H1 (cell line): ENCODE measurements at regions not wholly inside any gene's neighbourhood (a gene's known extent, or its start where the extent isn't known, plus 50 kb on each side); places are given as distances from the start of the nearest gene placed in this dataset.

ENCODE experiments used
- CTCF ChIA-PET: fragments of 300-600 bp; sonication (Branson Sonifier 250); formaldehyde crosslinking; loops from one replicate; lab custom pipeline; 2021; ENCODE audit not compliant: partially characterized antibody; lab: Charles Lee
- POLR2A ChIA-PET: fragments of 300-600 bp; sonication (Branson Sonifier 250); formaldehyde crosslinking; loops from one replicate; lab custom pipeline; 2021; ENCODE audit warnings: inconsistent platforms; ENCODE audit not compliant: partially characterized antibody; lab: Charles Lee
- DNase-seq, 2 experiments: peaks; one replicate each; pipeline versions ENCODE4 v3.0.0 to v3.0.0-alpha.2; 2010 to 2022; ENCODE audit warnings: low spot score in 2 of 2, low read depth in 1 of 2, mixed read lengths in 1 of 2
- FAIRE-seq: peaks from 2 replicates; lab custom pipeline; 2011; peaks lifted over from hg19 to GRCh38; lab: Jason Lieb, UNC
- H2AFZ ChIP-seq: 2 replicates; pipeline ENCODE4 v1.8.1; 2012; ENCODE audit warnings: low read length, inconsistent platforms
- H2AK5ac ChIP-seq: 2 replicates; pipeline ENCODE4 v1.6.1; 2013; ENCODE audit warnings: low read depth, low read length
- H2BK120ac ChIP-seq: replicated peaks from 2 replicates; pipeline ENCODE3; 2013; ENCODE audit warnings: low read depth, low read length, inconsistent platforms
- H2BK12ac ChIP-seq: 2 replicates; pipeline ENCODE4 v1.6.1; 2013; ENCODE audit warnings: low read depth, low read length
- H2BK15ac ChIP-seq: 2 replicates; pipeline ENCODE4 v1.6.1; 2013; ENCODE audit warnings: low read length
- H2BK20ac ChIP-seq: 2 replicates; pipeline ENCODE4 v1.6.1; 2013; ENCODE audit warnings: low read length
- H2BK5ac ChIP-seq: 2 replicates; pipeline ENCODE4 v1.6.1; 2013; ENCODE audit warnings: low read depth, low read length
- H3K14ac ChIP-seq: 2 replicates; pipeline ENCODE4 v1.6.1; 2013; ENCODE audit warnings: inconsistent platforms; ENCODE audit not compliant: insufficient read length
- H3K18ac ChIP-seq: 2 replicates; pipeline ENCODE4 v1.6.1; 2013; ENCODE audit warnings: low read length; ENCODE audit errors: extremely low read depth
- H3K23ac ChIP-seq: 2 replicates; pipeline ENCODE4 v1.6.1; 2013; ENCODE audit warnings: inconsistent platforms; ENCODE audit not compliant: insufficient read length
- H3K23me2 ChIP-seq: 2 replicates; pipeline ENCODE4 v1.6.1; 2013; ENCODE audit warnings: low read depth, low read length
- H3K27ac ChIP-seq: 2 replicates; pipeline ENCODE4 v1.6.1; 2011; ENCODE audit warnings: low read depth, low read length, inconsistent platforms
- H3K27me3 ChIP-seq, 4 experiments: replicated peaks in 1 of 4; 1 replicate in 1 of 4; 2 replicates in 3 of 4; pipeline versions ENCODE4 v1.6.1 to v1.8.1; 2011 to 2013; ENCODE audit warnings: low read length in 3 of 4, mild to moderate bottlenecking in 3 of 4, inconsistent platforms in 2 of 4, mixed read lengths in 2 of 4, moderate library complexity in 1 of 4; ENCODE audit not compliant: control insufficient read depth in 3 of 4, insufficient read depth in 3 of 4; ENCODE audit errors: extremely low read depth in 1 of 4
- H3K36me3 ChIP-seq, 4 experiments: 2 replicates each; pipeline versions ENCODE4 v1.6.1 to v1.8.1; 2011 to 2013; ENCODE audit warnings: mild to moderate bottlenecking in 4 of 4, low read length in 3 of 4, moderate library complexity in 2 of 4, control low read depth in 1 of 4, inconsistent platforms in 1 of 4; ENCODE audit not compliant: insufficient read depth in 4 of 4, control insufficient read depth in 2 of 4
- H3K4ac ChIP-seq: replicated peaks from 2 replicates; pipeline ENCODE3; 2013; ENCODE audit warnings: low read length, low read depth, mixed read lengths, inconsistent platforms; ENCODE audit not compliant: insufficient read length
- H3K4me1 ChIP-seq, 4 experiments: replicated peaks in 1 of 4; 1 replicate in 1 of 4; 2 replicates in 3 of 4; pipeline versions ENCODE4 v1.6.1 to v1.8.1; 2011 to 2013; ENCODE audit warnings: low read length in 3 of 4, inconsistent platforms in 2 of 4, mixed read lengths in 1 of 4; ENCODE audit not compliant: insufficient read depth in 4 of 4, control insufficient read depth in 3 of 4
- H3K4me2 ChIP-seq, 2 experiments: 2 replicates each; pipeline versions ENCODE4 v1.6.1 to v1.8.1; 2011 to 2013; ENCODE audit warnings: low read depth in 2 of 2, low read length in 2 of 2, control low read depth in 1 of 2, inconsistent platforms in 1 of 2, mild to moderate bottlenecking in 1 of 2; ENCODE audit not compliant: insufficient read depth in 1 of 2
- H3K4me3 ChIP-seq, 4 experiments: fragments of 200-600, 300-600 bp in 1 of 4; sonication (generic), shearing (Covaris generic), sonication (Bioruptor Twin) in 1 of 4; 2 replicates each; pipeline versions ENCODE4 v1.5.1 to v1.8.1; 2011 to 2016; ENCODE audit warnings: low read length in 4 of 4, low read depth in 3 of 4, control low read depth in 2 of 4, inconsistent platforms in 2 of 4, mild to moderate bottlenecking in 2 of 4, mixed read lengths in 1 of 4, moderate library complexity in 1 of 4; ENCODE audit not compliant: insufficient read depth in 2 of 4; ENCODE audit errors: extremely low read depth in 1 of 4
- H3K56ac ChIP-seq: replicated peaks from 2 replicates; pipeline ENCODE3; 2013; ENCODE audit warnings: low read depth, mild to moderate bottlenecking, mixed read lengths, low read length, inconsistent platforms; ENCODE audit not compliant: insufficient read length
- H3K79me1 ChIP-seq: 2 replicates; pipeline ENCODE4 v1.6.1; 2013; ENCODE audit warnings: low read depth, low read length, control low read depth
- H3K79me2 ChIP-seq, 2 experiments: 2 replicates each; pipeline versions ENCODE4 v1.6.1 to v1.8.1; 2012 to 2013; ENCODE audit warnings: low read length in 2 of 2, mild to moderate bottlenecking in 2 of 2, inconsistent platforms in 1 of 2; ENCODE audit not compliant: insufficient read depth in 2 of 2, control insufficient read depth in 1 of 2
- H3K9ac ChIP-seq, 4 experiments: replicated peaks in 1 of 4; 1 replicate in 1 of 4; 2 replicates in 3 of 4; pipeline versions ENCODE4 v1.6.1 to v1.8.1; 2011 to 2013; ENCODE audit warnings: low read depth in 3 of 4, low read length in 3 of 4, control low read depth in 2 of 4, mild to moderate bottlenecking in 2 of 4, moderate library complexity in 2 of 4, inconsistent platforms in 1 of 4; ENCODE audit errors: extremely low read depth in 1 of 4
- H3K9me3 ChIP-seq, 2 experiments: 2 replicates each; pipeline versions ENCODE4 v1.6.1 to v1.8.1; 2012 to 2013; ENCODE audit warnings: mild to moderate bottlenecking in 2 of 2, moderate library complexity in 2 of 2, control low read depth in 1 of 2, inconsistent platforms in 1 of 2, low read depth in 1 of 2, low read length in 1 of 2, mixed read lengths in 1 of 2; ENCODE audit not compliant: insufficient read depth in 2 of 2
- H4K20me1 ChIP-seq, 2 experiments: replicated peaks in 1 of 2; 2 replicates each; pipeline versions ENCODE3 to v1.8.1; 2011 to 2013; ENCODE audit warnings: inconsistent platforms in 2 of 2, low read length in 2 of 2, mild to moderate bottlenecking in 1 of 2; ENCODE audit not compliant: insufficient read depth in 2 of 2, control insufficient read depth in 1 of 2
- H4K5ac ChIP-seq: 2 replicates; pipeline ENCODE4 v1.6.1; 2013; ENCODE audit warnings: low read length, low read depth, mixed read lengths, inconsistent platforms; ENCODE audit not compliant: insufficient read length
- H4K8ac ChIP-seq: 2 replicates; pipeline ENCODE4 v1.8.0; 2013; ENCODE audit warnings: mild to moderate bottlenecking, moderate library complexity, low read length, inconsistent platforms; ENCODE audit not compliant: insufficient read depth; ENCODE audit errors: extremely low read depth
- H4K91ac ChIP-seq: replicated peaks from 2 replicates; pipeline ENCODE3; 2013; ENCODE audit warnings: low read length, mixed read lengths, inconsistent platforms; ENCODE audit not compliant: insufficient read length
- CBX8 ChIP-seq: fragments of 300-800, 300-1000 bp; sonication (generic); IDR thresholded peaks from 2 replicates; pipeline ENCODE4 v1.7.1; 2016; ENCODE audit warnings: low read depth, low read length, borderline replicate concordance
- CREB1 ChIP-seq: IDR thresholded peaks from 2 replicates; pipeline ENCODE4 v1.6.1; 2012; ENCODE audit warnings: inconsistent platforms
- HDAC2 ChIP-seq, 2 experiments: fragments of 300-600 bp in 1 of 2; sonication (generic) in 1 of 2; IDR thresholded peaks; 2 replicates each; pipeline ENCODE4 v1.6.1; 2011 to 2012; ENCODE audit warnings: low read depth in 2 of 2, low read length in 2 of 2, mild to moderate bottlenecking in 2 of 2, moderate library complexity in 2 of 2, borderline replicate concordance in 1 of 2, inconsistent platforms in 1 of 2
- JUND ChIP-seq: IDR thresholded peaks from 2 replicates; pipeline ENCODE4 v1.6.1; 2011; ENCODE audit warnings: mild to moderate bottlenecking, improper control_type of control experiment, low read length
- KDM4A ChIP-seq: IDR thresholded peaks from one replicate; pipeline ENCODE4 v1.7.1; 2012; ENCODE audit warnings: low read depth, mild to moderate bottlenecking, moderate library complexity, low read length, inconsistent platforms; ENCODE audit not compliant: severe bottlenecking
- MAFK ChIP-seq: IDR thresholded peaks from 2 replicates; pipeline ENCODE4 v1.6.1; 2012; ENCODE audit warnings: low read depth, mild to moderate bottlenecking, improper control_type of control experiment, low read length
- NRF1 ChIP-seq: IDR thresholded peaks from 2 replicates; pipeline ENCODE4 v1.6.1; 2011; ENCODE audit warnings: mild to moderate bottlenecking, low read depth, low read length, improper control_type of control experiment
- POLR2A ChIP-seq, 2 experiments: IDR thresholded peaks; 1 replicate in 1 of 2; 2 replicates in 1 of 2; pipeline ENCODE4 v1.6.1; 2011; ENCODE audit warnings: low read depth in 2 of 2, low read length in 2 of 2, mild to moderate bottlenecking in 2 of 2; ENCODE audit errors: control extremely low read depth in 1 of 2
- POU5F1 ChIP-seq: IDR thresholded peaks from 2 replicates; pipeline ENCODE4 v1.6.1; 2011; ENCODE audit warnings: low read depth, mild to moderate bottlenecking, low read length, moderate library complexity
- SIX5 ChIP-seq: IDR thresholded peaks from 2 replicates; pipeline ENCODE4 v1.6.1; 2011; ENCODE audit warnings: mild to moderate bottlenecking, low read depth, low read length
- SRF ChIP-seq: IDR thresholded peaks from 2 replicates; pipeline ENCODE4 v1.6.1; 2011; ENCODE audit warnings: mild to moderate bottlenecking, low read depth, low read length, moderate library complexity
- TCF12 ChIP-seq: IDR thresholded peaks from 2 replicates; pipeline ENCODE4 v1.6.1; 2011; ENCODE audit warnings: low read depth, mild to moderate bottlenecking, low read length
- WGBS, 2 experiments: shearing (Covaris generic) in 1 of 2; methylation state at CpG; one replicate each; pipeline versions ENCODE4 v1.1.6 to v1.1.7; 2013 to 2015; ENCODE audit warnings: low lambda C conversion rate in 2 of 2, mixed read lengths in 2 of 2, inconsistent platforms in 1 of 2, low coverage in 1 of 2, missing lambda C conversion rate in 1 of 2; ENCODE audit not compliant: insufficient replicate concordance in 2 of 2, insufficient coverage in 1 of 2, insufficient read length in 1 of 2; ENCODE audit errors: extremely low coverage in 1 of 2, missing lambda C conversion rate in 1 of 2; 5-methylcytosine and 5-hydroxymethylcytosine counted together
- TF ChIP-seq, protein P1 (sequence below): IDR thresholded peaks from 2 replicates; pipeline ENCODE4 v1.6.1; 2012; ENCODE audit warnings: inconsistent platforms

DNA sequence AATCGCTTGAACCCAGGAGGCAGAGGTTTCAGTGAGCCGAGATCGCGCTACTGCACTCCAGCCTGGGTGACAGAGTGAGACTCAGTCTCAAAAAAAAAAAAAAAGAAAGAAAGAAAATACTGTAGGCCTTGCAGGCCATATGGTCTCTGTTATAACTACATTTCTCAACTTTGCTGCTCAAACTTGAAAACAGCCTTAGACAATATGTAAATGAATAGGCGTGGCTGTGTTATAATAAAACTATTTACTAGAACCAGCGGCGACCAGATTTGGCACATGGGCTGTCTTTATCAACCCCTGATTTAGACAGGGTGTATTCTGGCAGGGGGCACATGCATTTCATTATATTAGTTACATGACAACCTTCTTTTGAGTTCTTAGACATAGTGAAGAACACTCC, 130.0 kb downstream of the C9orf152 start:
- Histone ChIP-seq H4K8ac (no peak overlapping the region), H2BK12ac (no peak overlapping the region), H3K36me3 (no peaks in the 10 kb centered on the region), H3K79me2 (peaks cover 0 to 81% of the 10 kb centered on the region in 2 experiments; a peak in 2 of 4 replicates), H3K27me3 (no peaks in the 10 kb centered on the region), H4K91ac (no peak overlapping the region), H3K9me3 (no peaks in the 10 kb centered on the region), H2BK120ac (no peak overlapping the region), H3K4me3 (no peak overlapping the region), H3K18ac (no peak overlapping the region), H4K5ac (no peak overlapping the region), H3K4me2 (no peak overlapping the region), H3K79me1 (no peaks in the 10 kb centered on the region; the same call in 1 of the 2 replicates), H3K56ac (no peak overlapping the region), H3K23me2 (no peaks in the 10 kb centered on the region), H2BK20ac (no peak overlapping the region), H4K20me1 (peaks cover 0 to 2% of the 10 kb centered on the region in 2 experiments), H2BK15ac (no peak overlapping the region), H3K27ac (no peak overlapping the region), H3K14ac (no peak overlapping the region), H2AFZ (no peak overlapping the region), H2AK5ac (no peak overlapping the region), H3K9ac (no peak overlapping the region), H3K4ac (no peak overlapping the region), H3K4me1 (peaks cover 0 to 3% (median 0%) of the 10 kb centered on the region in 4 experiments; a peak in 3 of 7 replicates), H2BK5ac (no peak overlapping the region), H3K23ac (no peak overlapping the region)
- no peak for DNase-seq
- ChIA-PET CTCF (no interaction called here), POLR2A (no interaction called here)
- 96% methylated on average over 4 of the region's 7 CpGs; no CpG with 5 or more reads in 1 of the 2 experiments for WGBS, 2 experiments
- TF ChIP-seq NRF1, result no peak
- no peak for TF ChIP-seq POLR2A (IDR thresholded peaks at IDR 0.05; ENCODE audit: control extremely low read depth in 1 of 2, low read depth in 2 of 2, low read length in 2 of 2)
- no peak for TF ChIP-seq MAFK
- no peak for TF ChIP-seq POU5F1
- no peak for TF ChIP-seq SRF
- TF ChIP-seq JUND, result no peak
- TF ChIP-seq TCF12, result no peak
- TF ChIP-seq HDAC2 (IDR thresholded peaks at IDR 0.05; ENCODE audit: borderline replicate concordance in 1 of 2, low read depth in 2 of 2, low read length in 2 of 2), result no peak
- TF ChIP-seq, protein P1, sequence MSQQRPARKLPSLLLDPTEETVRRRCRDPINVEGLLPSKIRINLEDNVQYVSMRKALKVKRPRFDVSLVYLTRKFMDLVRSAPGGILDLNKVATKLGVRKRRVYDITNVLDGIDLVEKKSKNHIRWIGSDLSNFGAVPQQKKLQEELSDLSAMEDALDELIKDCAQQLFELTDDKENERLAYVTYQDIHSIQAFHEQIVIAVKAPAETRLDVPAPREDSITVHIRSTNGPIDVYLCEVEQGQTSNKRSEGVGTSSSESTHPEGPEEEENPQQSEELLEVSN, result no peak
- no peak for TF ChIP-seq CBX8
- no peak for TF ChIP-seq CREB1
- no peak for TF ChIP-seq SIX5
- no peak for TF ChIP-seq KDM4A
- no peak for FAIRE-seq
